ENCODE measurements at regions not wholly inside any gene's neighbourhood (a gene's known extent, or its start where the extent isn't known, plus 50 kb on each side); places are given as distances from the start of the nearest gene placed in this dataset.
"Not testable (repeated sequence)": the region's sequence is repeated elsewhere in the genome, so short reads cannot be mapped to it uniquely, and the experiment has no call there.

- no peak for DNase-seq
These were observed 115.8 kb upstream of the FBXL7 start for GRCh38 chr5:15384176-15384575.

DNA sequence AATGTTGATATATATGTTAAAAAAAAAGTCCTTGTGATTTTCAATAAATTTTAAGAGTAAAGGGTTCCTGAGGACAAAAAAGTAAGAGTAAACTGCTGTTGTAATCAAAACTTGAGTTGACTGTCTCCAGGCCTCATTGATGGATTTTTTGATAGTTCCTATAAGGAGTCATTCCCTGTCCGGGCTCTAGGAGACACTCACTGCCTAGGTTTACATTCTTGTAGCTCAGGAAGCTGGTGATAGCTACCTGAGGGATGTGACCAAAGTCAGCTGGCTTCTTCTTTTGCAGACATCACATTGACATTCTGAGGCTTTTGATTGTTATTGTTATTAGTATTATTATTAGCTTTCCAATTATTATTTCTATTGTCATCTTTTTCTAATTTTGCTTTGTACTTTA is 116.5 kb upstream of the FBXL7 start:
- no peak for DNase-seq

GRCh38 chr5:15383021-15383420 is 117.0 kb upstream of the FBXL7 start:
- no peak for DNase-seq

GRCh38 chr5:15377573-15378340 is 122.2 kb upstream of the FBXL7 start:
- no peak for DNase-seq

DNA sequence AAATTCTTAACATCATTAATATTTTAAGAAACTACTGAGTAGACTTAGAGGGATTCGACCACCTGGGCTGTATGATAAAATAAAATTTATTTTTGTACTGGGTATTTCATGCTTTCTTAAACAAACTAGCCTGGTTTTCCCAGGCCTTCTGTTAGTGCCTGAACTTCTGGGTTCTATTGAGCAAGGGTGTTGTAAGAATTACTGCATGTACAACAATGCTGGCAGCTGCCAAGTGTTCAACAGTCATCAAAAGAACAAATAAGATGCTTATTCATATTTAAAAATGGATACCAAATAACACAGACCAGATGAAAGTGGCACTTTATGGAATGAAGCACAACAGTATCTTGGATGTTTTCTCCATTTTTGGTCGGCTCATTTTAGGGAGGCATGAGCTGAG is 123.2 kb upstream of the FBXL7 start:
- DNase-seq, result no peak

DNA sequence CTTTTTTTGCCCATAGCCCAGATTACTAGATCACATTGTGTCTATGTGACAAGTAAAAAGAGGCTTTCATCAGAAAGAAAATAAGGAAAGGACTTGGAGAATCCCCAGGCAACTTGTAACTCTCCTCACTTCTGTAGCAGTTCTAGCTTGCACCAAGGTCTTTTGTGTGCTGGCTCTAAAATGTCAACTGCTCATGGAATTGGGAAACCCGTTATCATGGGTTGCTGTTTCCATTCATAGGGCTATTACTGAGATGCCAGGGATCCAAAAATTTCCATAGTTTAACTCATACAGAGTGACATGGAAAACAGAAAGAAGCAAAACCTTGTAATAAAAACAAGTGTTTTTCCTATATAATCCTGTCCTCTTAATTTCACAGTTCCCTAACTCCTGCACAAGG is 123.9 kb upstream of the FBXL7 start:
- no peak for DNase-seq

DNA sequence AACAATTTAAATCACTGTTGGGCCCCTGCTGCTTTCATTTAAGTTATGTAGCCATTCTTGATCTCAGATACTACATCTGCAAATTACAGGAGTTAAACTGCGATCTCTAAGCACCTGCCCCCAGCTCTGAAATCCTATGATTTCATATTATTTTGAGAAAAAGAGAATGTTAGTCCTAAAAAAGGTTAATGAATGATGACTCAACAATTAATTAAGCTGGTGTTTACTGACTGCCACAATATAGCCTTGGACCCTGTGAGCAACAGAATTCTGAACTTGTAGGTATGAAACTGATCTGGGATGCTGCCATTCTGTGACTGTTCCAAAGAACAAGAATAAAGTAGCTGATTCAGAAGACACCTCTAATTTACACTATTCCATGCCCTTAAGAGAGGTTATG is 124.4 kb upstream of the FBXL7 start:
- no peak for DNase-seq

DNA sequence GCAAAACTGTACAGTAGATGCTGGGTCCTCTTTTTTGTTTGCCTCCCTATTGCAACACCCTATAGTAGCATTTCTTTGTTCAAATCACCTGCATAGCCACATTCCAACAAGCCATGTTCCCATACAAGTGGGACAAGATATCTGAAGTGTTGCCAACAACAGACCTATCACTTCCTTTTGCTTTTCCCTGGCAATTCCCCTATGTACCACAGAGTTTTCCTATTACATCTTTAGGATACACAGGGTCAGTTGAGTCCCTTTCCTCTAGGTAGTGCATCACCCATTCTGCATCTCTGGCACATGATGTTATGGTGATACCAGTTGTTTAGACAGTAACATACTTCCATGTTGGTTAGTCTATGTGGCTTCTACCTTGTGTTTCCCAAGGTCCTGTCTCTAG is 125.1 kb upstream of the FBXL7 start:
- DNase-seq, result no peak

DNA sequence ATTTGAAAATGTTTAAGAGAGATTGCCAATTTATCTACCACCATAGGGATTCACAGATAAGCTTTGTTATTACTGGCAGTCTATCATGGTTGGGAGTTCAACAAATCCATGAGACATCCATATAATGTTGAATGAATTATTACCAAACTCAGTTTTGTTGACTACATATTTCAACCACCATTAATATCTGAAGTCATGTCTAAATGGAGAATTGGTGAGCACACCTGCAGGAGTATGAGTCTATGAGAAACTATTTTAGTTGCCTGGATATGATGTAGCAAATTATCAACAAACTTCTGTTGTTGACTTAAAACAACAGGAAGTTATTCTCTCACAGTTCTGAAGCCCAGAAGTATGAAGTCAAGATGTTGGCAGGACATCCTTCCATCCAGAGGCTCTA is 126.8 kb upstream of the FBXL7 start:
- no peak for DNase-seq

DNA sequence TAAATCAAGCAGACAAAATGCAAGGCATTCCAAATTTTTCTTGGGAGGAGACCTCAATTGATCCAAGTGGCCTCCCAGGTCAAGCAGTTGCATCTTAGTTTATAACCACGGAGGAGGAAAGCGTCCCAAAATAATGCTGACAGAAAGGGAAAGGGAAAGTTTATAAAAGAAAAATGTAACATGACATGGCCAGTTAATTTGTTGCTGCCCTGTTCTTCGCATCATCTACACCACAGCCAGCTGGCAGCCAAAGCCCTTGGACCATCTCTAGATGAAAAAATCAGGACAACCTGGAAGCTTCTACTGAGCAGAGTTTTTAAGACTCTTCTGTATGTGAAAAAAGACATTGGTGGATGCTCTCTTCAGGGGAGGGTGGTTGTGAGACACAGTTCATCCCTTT is 128.8 kb upstream of the FBXL7 start:
- DNase-seq, result no peak

DNA sequence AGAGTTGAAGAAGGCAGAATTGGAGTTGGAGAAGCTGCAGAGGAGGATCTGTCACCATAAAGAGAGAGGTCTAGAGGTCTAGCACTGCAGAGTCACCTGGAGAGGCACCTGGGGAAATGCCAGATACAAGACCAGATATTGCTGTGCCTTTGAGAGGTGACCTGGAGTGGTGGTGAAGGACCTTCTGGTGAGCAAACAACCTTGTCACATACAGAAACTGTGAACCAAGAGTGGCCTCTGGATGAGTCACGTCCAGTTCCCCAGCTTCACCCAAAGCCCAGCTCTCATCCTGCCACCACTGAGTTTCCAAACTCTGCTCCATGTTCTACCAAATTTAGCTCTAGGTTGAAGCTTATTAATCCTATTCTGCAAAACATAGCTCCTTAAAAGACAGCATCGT is 131.1 kb upstream of the FBXL7 start:
- DNase-seq, result no peak

DNA sequence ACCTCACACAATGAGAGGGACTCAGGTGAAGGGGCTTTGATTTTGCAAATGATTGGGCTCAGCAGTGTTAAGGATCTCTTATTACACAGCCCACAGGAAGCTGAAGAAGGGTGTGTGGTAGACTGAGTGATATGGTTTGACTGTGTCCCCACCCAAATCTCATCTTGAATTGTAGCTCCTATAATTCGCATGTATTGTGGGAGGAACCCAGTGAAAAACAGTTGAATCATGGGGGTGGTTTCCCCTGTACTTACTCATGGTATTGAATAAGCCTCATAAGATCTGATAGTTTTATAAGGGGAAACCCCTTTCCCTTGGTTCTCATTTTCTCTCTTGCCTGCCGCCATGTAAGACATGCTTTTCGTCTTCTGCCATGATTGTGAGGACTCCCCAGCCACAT is 132.5 kb upstream of the FBXL7 start:
- no peak for DNase-seq

GRCh38 chr5:15366676-15367391 is 133.1 kb upstream of the FBXL7 start:
- DNase-seq, result peak in 3 of 58 donors; percentile 16 to 45 (median 45)

DNA sequence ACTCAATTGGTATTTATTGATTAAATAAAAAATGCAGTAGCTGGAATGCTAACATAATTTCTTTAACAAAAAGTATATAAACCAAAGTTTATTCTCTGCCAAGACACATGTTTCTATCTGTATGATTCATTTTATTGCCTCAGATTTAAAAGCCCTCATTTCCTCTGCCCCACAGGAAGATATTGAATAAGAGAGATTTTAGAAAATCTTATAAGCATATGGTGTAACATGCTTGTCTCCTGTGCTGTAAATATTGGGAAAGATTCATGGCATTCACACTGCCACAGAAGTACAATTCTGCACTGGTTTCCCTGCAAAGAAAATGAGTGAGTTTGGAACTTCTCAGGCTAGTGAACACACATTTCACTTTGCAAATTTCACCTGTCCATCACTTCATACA is 134.9 kb upstream of the FBXL7 start:
- no peak for DNase-seq

GRCh38 chr5:15363601-15364000 is 136.4 kb upstream of the FBXL7 start:
- peak in 13 of 58 donors; percentile 4 to 57 (median 25) for DNase-seq

DNA sequence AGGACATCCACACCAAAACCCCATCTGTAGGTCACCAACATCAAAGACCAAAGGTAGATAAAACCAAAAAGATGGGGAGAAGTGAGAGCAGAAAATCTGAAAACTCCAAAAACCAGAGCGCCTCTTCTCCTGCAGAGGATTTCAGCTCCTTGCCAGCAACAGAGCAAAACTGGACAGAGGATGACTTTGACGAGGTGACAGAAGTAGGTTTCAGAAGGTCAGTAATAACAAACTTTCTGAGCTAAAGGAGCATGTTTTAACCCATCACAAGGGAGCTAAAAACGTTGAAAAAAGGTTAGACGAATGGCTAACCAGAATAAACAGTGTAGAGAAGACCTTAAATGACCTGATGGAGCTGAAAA is 142.9 kb upstream of the FBXL7 start:
- not testable (repeated sequence) for DNase-seq

DNA sequence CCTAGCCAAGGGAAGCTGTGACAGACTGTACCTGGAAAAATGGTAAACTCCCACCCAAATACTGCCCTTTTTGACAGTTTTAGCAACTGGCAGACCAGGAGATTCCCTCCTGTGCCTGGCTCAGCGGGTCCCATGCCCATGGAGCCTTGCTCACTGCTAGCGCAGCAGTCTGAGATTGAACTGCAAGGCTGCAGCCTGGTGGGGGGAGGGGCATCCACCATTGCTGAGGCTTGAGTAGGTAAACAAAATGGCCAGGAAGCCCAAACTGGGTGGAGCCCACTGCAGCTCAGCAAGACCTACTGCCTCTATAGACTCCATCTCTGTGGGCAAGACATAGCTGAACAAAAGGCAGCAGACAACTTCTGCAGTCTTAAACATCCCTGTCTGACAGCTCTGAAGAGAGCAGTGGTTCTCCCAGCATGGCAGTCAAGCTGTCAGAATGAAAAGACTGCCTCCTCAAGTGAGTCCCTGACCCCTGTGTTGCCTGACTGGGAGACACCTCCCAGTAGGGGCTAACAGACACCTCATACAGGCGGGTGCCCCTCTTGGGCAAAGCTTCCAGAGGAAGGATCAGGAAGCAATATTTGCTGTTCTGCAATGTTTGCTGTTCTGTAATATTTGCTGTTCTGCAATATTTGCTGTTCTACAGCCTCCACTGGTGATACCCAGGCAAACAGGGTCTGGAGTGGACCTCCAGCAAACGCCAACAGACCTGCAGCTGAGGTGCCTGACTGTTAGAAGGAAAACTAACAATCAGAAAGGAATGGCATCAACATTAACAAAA is 143.5 kb upstream of the FBXL7 start:
- DNase-seq, result not testable (repeated sequence)

DNA sequence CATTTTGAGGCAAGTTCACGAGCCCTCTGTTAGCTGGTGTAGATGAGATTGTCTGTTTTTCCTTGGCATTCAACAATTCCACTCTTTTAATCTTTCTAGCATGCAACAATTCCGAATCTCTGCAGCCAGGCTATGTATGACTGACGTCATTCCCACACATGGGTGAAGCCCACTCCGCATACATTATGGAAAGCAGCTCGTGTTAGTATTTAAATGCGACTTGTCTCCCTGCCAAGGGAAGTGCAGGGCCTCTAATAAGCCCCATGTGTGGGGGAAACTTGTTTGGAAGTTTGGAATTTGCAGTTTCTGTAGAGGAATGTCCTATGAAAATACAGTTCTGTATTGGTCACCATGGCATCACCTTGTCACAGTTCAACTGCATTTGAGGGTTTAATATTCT is 146.0 kb upstream of the FBXL7 start:
- no peak for DNase-seq

DNA sequence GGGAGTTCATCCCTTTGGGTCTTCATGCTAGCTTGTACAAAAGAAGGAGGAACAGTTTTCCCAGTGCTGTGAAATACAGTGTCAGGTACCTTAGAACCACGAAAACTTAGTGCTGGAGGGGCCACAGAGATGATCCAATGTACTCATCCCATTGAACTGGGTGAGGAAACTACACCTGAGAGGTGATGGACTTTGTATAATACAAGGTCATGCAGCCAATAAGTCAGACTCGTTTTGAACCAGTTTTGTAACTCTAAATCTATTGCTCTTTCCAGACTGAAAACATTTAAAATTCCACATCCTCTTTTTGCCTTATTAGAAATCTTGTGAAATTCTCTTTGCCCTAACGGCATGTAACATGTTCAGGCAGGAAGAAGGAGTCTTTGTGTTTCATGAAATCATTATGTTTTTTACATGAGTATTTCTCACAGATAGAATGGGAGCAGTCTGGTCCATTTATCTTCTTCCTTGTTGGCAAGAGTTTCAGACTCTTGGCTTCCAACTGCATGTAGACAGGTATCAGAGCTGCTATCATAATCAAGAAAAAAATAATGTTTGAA is 146.8 kb upstream of the FBXL7 start:
- no peak for DNase-seq

DNA sequence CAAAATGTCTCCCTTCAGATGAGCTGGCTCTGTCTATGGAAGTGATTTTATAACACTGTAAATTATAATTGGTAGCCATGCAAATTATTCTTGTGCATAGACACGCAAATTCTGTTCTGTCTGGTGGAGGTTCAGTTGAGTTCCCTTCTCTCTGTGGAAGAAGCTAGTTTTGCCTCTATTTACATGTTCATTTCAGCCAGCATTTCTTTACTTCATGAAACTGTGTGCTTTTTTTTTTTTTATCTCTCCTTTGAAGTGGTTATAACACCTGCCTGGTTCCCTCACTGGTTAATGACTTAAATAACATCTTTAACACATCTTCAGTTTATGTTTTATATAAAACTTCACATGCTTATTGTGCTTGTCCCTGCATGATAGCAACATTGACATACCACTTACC is 149.4 kb upstream of the FBXL7 start:
- no peak for DNase-seq

- no peak for DNase-seq
These were observed 153.2 kb upstream of the FBXL7 start for GRCh38 chr5:15346738-15347137.

- no peak for DNase-seq
These were observed 155.0 kb upstream of the FBXL7 start for GRCh38 chr5:15344954-15345353.
